Trophoblast cell (in vitro differentiated cells and primary cell): ENCODE measurements at regions not wholly inside any gene's neighbourhood (a gene's known extent, or its start where the extent isn't known, plus 50 kb on each side); places are given as distances from the start of the nearest gene placed in this dataset.
"Not testable (repeated sequence)": the region's sequence is repeated elsewhere in the genome, so short reads cannot be mapped to it uniquely, and the experiment has no call there.

Source experiments
- DNase-seq, 2 donors: peaks; one replicate each; pipeline ENCODE4 v3.0.0-alpha.2; 2016
- H2AFZ ChIP-seq: 2 replicates; pipeline ENCODE4 v1.6.1; 2013; ENCODE audit warnings: low read length, moderate library complexity, mild to moderate bottlenecking; ENCODE audit not compliant: insufficient read depth, poor library complexity
- H2AK5ac ChIP-seq: 2 replicates; pipeline ENCODE4 v1.6.1; 2013; ENCODE audit warnings: mild to moderate bottlenecking, low read length
- H2BK120ac ChIP-seq: 2 replicates; pipeline ENCODE4 v1.6.1; 2013; ENCODE audit warnings: low read length, mild to moderate bottlenecking, moderate library complexity; ENCODE audit not compliant: insufficient read depth, poor library complexity
- H2BK12ac ChIP-seq: 2 replicates; pipeline ENCODE4 v1.6.1; 2013; ENCODE audit warnings: mild to moderate bottlenecking, low read length, moderate library complexity
- H2BK5ac ChIP-seq: 2 replicates; pipeline ENCODE4 v1.6.1; 2013; ENCODE audit warnings: low read length, low read depth, moderate library complexity, mild to moderate bottlenecking; ENCODE audit not compliant: poor library complexity
- H3K14ac ChIP-seq: 2 replicates; pipeline ENCODE4 v1.6.1; 2013; ENCODE audit warnings: mild to moderate bottlenecking, low read length
- H3K18ac ChIP-seq: 2 replicates; pipeline ENCODE4 v1.6.1; 2013; ENCODE audit warnings: mild to moderate bottlenecking, low read length
- H3K23ac ChIP-seq: 2 replicates; pipeline ENCODE4 v1.6.1; 2013; ENCODE audit warnings: low read length
- H3K27ac ChIP-seq: 2 replicates; pipeline ENCODE4 v1.5.1; 2013; ENCODE audit warnings: low read depth, mild to moderate bottlenecking, inconsistent platforms, low read length, moderate library complexity
- H3K27me3 ChIP-seq: 2 replicates; pipeline ENCODE4 v1.6.1; 2013; ENCODE audit warnings: inconsistent platforms, mild to moderate bottlenecking, low read length, moderate library complexity; ENCODE audit not compliant: insufficient read depth
- H3K36me3 ChIP-seq, 2 experiments: 1 replicate in 1 of 2; 2 replicates in 1 of 2; pipeline ENCODE4 v1.6.1; 2013; ENCODE audit warnings: low read length in 2 of 2, mild to moderate bottlenecking in 2 of 2, moderate library complexity in 1 of 2; ENCODE audit not compliant: insufficient read depth in 2 of 2, control insufficient read depth in 1 of 2
- H3K4ac ChIP-seq: 2 replicates; pipeline ENCODE4 v1.6.1; 2013; ENCODE audit warnings: low read depth, mild to moderate bottlenecking, low read length, moderate library complexity
- H3K4me1 ChIP-seq, 2 experiments: 1 replicate in 1 of 2; 2 replicates in 1 of 2; pipeline ENCODE4 v1.6.1; 2013; ENCODE audit warnings: low read length in 2 of 2, mild to moderate bottlenecking in 2 of 2, moderate library complexity in 1 of 2; ENCODE audit not compliant: insufficient read depth in 2 of 2, control insufficient read depth in 1 of 2
- H3K4me2 ChIP-seq: 2 replicates; pipeline ENCODE4 v1.6.1; 2013; ENCODE audit warnings: inconsistent platforms, mild to moderate bottlenecking, low read length, moderate library complexity
- H3K4me3 ChIP-seq: 2 replicates; pipeline ENCODE4 v1.5.1; 2013; ENCODE audit warnings: mild to moderate bottlenecking, low read depth, low read length, inconsistent platforms
- H3K79me1 ChIP-seq: one replicate; pipeline ENCODE4 v1.6.1; 2013; ENCODE audit warnings: low read length
- H3K79me2 ChIP-seq: 2 replicates; pipeline ENCODE4 v1.6.1; 2013; ENCODE audit warnings: low read length, mild to moderate bottlenecking; ENCODE audit not compliant: control insufficient read depth, insufficient read depth, poor library complexity
- H3K9ac ChIP-seq: 2 replicates; pipeline ENCODE4 v1.6.1; 2013; ENCODE audit warnings: mild to moderate bottlenecking, low read length
- H3K9me3 ChIP-seq: 2 replicates; pipeline ENCODE4 v1.6.1; 2013; ENCODE audit warnings: low read depth, mild to moderate bottlenecking, control low read depth, inconsistent platforms, low read length; ENCODE audit not compliant: insufficient read depth
- H4K12ac ChIP-seq: 2 replicates; pipeline ENCODE4 v1.6.1; 2013; ENCODE audit warnings: low read depth, mild to moderate bottlenecking, low read length, moderate library complexity
- H4K8ac ChIP-seq: 2 replicates; pipeline ENCODE4 v1.6.1; 2013; ENCODE audit warnings: low read depth, mild to moderate bottlenecking, low read length, moderate library complexity
- H4K91ac ChIP-seq: one replicate; pipeline ENCODE4 v1.6.1; 2013; ENCODE audit warnings: low read depth, mild to moderate bottlenecking, low read length, moderate library complexity
- WGBS: extraction: QIAGEN DNeasy Blood & Tissue Kit; methylation state at CpG from one replicate; pipeline ENCODE4 v1.1.7; 2013; ENCODE audit warnings: missing lambda C conversion rate; ENCODE audit not compliant: insufficient read length, insufficient coverage; ENCODE audit errors: extremely low coverage; 5-methylcytosine and 5-hydroxymethylcytosine counted together

DNA sequence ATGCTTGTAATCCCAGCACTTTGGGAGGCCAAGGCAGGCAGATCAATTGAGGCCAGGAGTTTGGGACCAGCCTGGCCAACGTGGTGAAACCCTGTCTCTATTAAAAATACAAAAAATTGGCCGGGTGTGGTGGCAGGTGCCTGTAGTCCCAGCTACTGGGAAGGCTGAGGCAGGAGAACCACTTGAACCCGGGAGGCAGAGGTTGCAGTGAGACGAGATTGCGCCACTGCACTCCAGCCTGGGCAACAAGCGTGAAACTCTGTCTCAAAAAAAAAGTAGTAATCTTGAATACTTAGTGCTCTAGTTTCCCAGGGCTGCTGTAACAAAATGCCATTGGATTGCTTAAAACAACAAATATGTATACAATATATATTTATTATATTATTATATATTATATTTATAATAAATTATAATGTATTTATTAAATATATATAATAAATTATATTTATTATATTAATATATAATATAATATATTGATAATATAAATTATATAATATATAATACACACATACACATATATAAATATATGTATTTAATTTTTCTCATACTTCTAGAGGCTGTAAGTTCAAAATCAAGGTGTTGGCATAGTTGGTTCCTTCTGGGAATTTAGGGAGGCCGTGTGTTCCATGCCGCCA, 71.5 kb upstream of the HIVEP1 start:
- not testable (repeated sequence) for H3K4me2 ChIP-seq, H3K4me3 ChIP-seq, H3K14ac ChIP-seq

DNA sequence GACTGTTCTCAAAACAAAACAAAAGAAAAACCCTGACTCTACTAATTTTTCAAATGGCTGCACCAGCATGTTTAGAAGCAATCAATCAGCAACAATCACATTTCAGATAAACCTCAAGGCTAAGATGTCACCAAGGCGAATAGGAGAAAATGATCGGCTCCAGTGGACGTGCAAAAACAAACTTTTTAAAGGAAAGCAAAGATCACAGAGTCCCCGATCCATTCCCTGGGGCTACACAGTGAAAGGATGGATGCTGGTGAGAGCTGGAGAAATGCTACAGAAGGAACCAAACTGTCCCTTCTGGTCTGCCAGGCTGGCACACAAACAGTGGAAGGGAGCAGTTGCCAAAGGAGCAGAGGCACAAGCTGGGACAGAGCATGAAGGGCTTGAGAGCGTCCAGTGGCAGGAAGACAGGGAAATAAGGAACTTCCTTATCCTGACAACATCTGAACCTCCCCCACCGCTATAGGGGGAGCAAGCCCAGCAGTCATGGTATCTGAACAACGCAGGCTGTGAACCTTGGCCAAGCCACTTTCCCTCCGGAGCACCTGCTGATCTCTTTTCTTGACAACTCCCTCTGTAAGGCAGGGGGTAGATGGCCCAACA, 73.7 kb upstream of the HIVEP1 start:
- Histone ChIP-seq H3K79me1 (no peaks in the 10 kb centered on the region), H4K91ac (no peak overlapping the region), H3K14ac (no peak overlapping the region), H3K9me3 (no peaks in the 10 kb centered on the region), H2BK120ac (no peak overlapping the region), H4K8ac (no peak overlapping the region), H3K23ac (peak overlapping the region; percentile 64), H2AK5ac (no peak overlapping the region), H3K27me3 (no peaks in the 10 kb centered on the region), H3K4ac (no peak overlapping the region), H3K4me3 (no peak overlapping the region), H3K4me1 (no peaks in the 10 kb centered on the region), H3K18ac (no peak overlapping the region), H2AFZ (no peak overlapping the region), H3K4me2 (no peak overlapping the region), H2BK12ac (no peak overlapping the region), H3K9ac (no peak overlapping the region), H3K79me2 (no peaks in the 10 kb centered on the region), H4K12ac (no peak overlapping the region), H3K36me3 (no peaks in the 10 kb centered on the region), H3K27ac (no peak overlapping the region), H2BK5ac (no peak overlapping the region)
- DNase-seq, result peak in 1 of 2 donors; percentile 19
- WGBS, result no CpG with 5 or more reads among the region's 8 CpGs

More for the DNA sequence above, 71.5 kb upstream of the HIVEP1 start:
- H2BK5ac ChIP-seq, H2AK5ac ChIP-seq, DNase-seq, H2BK120ac ChIP-seq, H3K27me3 ChIP-seq, H4K12ac ChIP-seq, H2BK12ac ChIP-seq, H2AFZ ChIP-seq, H3K36me3 ChIP-seq, H3K4ac ChIP-seq, H3K79me1 ChIP-seq, H3K27ac ChIP-seq, H3K9ac ChIP-seq, H3K23ac ChIP-seq, H3K79me2 ChIP-seq, H3K9me3 ChIP-seq, H4K91ac ChIP-seq, H3K4me1 ChIP-seq, H4K8ac ChIP-seq, H3K18ac ChIP-seq: not testable (repeated sequence)
- no CpG with 5 or more reads among the region's 8 CpGs for WGBS

DNA sequence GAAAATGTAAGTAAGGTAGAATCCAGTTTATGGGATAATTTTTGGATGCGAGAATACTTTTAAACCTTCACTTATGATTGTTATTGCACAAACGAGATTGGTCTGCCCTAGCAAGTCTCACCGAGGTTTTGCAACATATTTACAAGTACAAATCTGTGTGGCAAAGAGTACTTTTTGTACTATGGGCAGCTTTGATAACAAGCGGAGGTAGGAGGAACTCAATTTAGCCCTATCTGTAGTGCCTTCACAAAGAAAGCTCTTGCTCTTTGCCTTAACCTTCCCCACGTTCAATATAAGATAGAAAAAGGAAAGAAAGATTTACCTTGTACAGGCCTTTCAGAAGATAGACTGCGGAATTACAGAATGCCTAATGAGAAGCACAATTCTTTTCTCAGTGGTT, 77.5 kb upstream of the HIVEP1 start:
- Histone ChIP-seq H3K36me3 (no peaks in the 10 kb centered on the region), H2BK120ac (no peak overlapping the region), H3K27ac (no peak overlapping the region), H2AFZ (no peak overlapping the region), H3K4me2 (no peak overlapping the region), H3K27me3 (no peaks in the 10 kb centered on the region), H3K4me1 (no peaks in the 10 kb centered on the region), H3K18ac (no peak overlapping the region), H3K4ac (no peak overlapping the region), H3K9me3 (peaks cover 2% of the 10 kb centered on the region), H2AK5ac (no peak overlapping the region), H4K12ac (no peak overlapping the region), H2BK5ac (no peak overlapping the region), H3K14ac (no peak overlapping the region), H2BK12ac (no peak overlapping the region), H3K4me3 (no peak overlapping the region), H3K79me1 (no peaks in the 10 kb centered on the region), H4K91ac (no peak overlapping the region), H3K23ac (no peak overlapping the region), H3K9ac (no peak overlapping the region), H4K8ac (no peak overlapping the region), H3K79me2 (no peaks in the 10 kb centered on the region)
- DNase-seq, result no peak
- WGBS, result no CpG with 5 or more reads among the region's 6 CpGs

DNA sequence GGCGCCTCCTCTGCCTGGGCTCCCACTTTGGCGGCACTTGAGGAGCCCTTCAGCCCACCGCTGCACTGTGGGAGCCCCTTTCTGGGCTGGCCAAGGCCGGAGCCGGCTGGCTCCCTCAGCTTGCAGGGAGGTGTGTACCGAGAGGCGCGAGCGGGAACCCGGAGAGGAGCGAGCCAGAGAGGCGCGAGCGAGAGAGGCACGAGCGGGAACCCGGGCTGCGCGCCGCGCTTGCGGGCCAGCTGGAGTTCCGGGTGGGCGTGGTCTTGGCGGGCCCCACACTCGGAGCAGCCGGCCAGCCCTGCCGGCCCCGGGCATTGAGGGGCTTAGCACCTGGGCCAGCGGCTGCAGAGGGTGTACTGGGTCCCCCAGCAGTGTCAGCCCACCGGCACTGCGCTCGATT, 79.2 kb upstream of the HIVEP1 start:
- not testable (repeated sequence) for H2AFZ ChIP-seq, H2BK120ac ChIP-seq, H3K79me2 ChIP-seq, H3K4me1 ChIP-seq, H2BK12ac ChIP-seq, H3K9ac ChIP-seq, H2AK5ac ChIP-seq, H2BK5ac ChIP-seq, DNase-seq, H3K4me2 ChIP-seq, H4K12ac ChIP-seq, H4K91ac ChIP-seq, H3K4ac ChIP-seq, H4K8ac ChIP-seq, H3K27ac ChIP-seq, H3K27me3 ChIP-seq, H3K23ac ChIP-seq, H3K36me3 ChIP-seq, H3K18ac ChIP-seq, H3K14ac ChIP-seq, H3K4me3 ChIP-seq, H3K9me3 ChIP-seq, H3K79me1 ChIP-seq
- whole genome bisulfite sequencing, result no CpG with 5 or more reads among the region's 33 CpGs
